ENCODE measurements at regions not wholly inside any gene's neighbourhood (a gene's known extent, or its start where the extent isn't known, plus 50 kb on each side); places are given as distances from the start of the nearest gene placed in this dataset.

- TF ChIP-seq CTCF (IDR thresholded peaks at IDR 0.05; ENCODE audit: borderline replicate concordance, extremely low read depth, insufficient read depth): no peak
- intact Hi-C loops (cut with DNase I): no loop called here
- FAIRE-seq: peak; percentile 44
These were observed 1144.6 kb upstream of the CDH2 start for GRCh38 chr18:29321561-29321960.

GRCh38 chr18:29313312-29313711, 1136.4 kb upstream of the CDH2 start:
- H3K36me3 ChIP-seq (ENCODE audit: control insufficient read depth in 2 of 3, insufficient read depth in 3 of 3, low read length in 3 of 3): no peaks in the 10 kb centered on the region
- no peak for DNase-seq
- H3K9ac ChIP-seq (ENCODE audit: low read length in 3 of 3): no peak overlapping the region
- intact Hi-C loops (cut with DNase I): no loop called here
- FAIRE-seq: no peak
- no peak for TF ChIP-seq CTCF (IDR thresholded peaks at IDR 0.05; ENCODE audit: borderline replicate concordance, extremely low read depth, insufficient read depth)
- no peaks in the 10 kb centered on the region for H3K9me3 ChIP-seq (ENCODE audit: control insufficient read depth in 2 of 3, insufficient read depth in 1 of 3, low read length in 3 of 3)
- H3K27me3 ChIP-seq (ENCODE audit: control insufficient read depth, insufficient read depth, low read length): no peaks in the 10 kb centered on the region
- no peaks in the 10 kb centered on the region for H3K4me1 ChIP-seq (ENCODE audit: control insufficient read depth in 2 of 3, insufficient read depth in 2 of 3, low read depth in 1 of 3, low read length in 3 of 3)
- H3K27ac ChIP-seq (ENCODE audit: low read depth in 2 of 2, low read length in 2 of 2): no peak overlapping the region
- no peak overlapping the region for H3K4me3 ChIP-seq (ENCODE audit: low read length in 3 of 3)

More at GRCh38 chr18:29321561-29321960, 1144.6 kb upstream of the CDH2 start:
- no peaks in the 10 kb centered on the region for H3K4me1 ChIP-seq (ENCODE audit: control insufficient read depth in 2 of 3, insufficient read depth in 2 of 3, low read depth in 1 of 3, low read length in 3 of 3)
- no peaks in the 10 kb centered on the region for H3K36me3 ChIP-seq (ENCODE audit: control insufficient read depth in 2 of 3, insufficient read depth in 3 of 3, low read length in 3 of 3)
- H3K9me3 ChIP-seq (ENCODE audit: control insufficient read depth in 2 of 3, insufficient read depth in 1 of 3, low read length in 3 of 3): no peaks in the 10 kb centered on the region
- H3K9ac ChIP-seq (ENCODE audit: low read length in 3 of 3): no peak overlapping the region
- no peak overlapping the region for H3K4me3 ChIP-seq (ENCODE audit: low read length in 3 of 3)
- DNase-seq: no peak
- no peaks in the 10 kb centered on the region for H3K27me3 ChIP-seq (ENCODE audit: control insufficient read depth, insufficient read depth, low read length)
- H3K27ac ChIP-seq (ENCODE audit: low read depth in 2 of 2, low read length in 2 of 2): no peak overlapping the region

- H3K9ac ChIP-seq (ENCODE audit: low read length in 3 of 3): no peak overlapping the region
- intact Hi-C loops (cut with DNase I): no loop called here
- no peak overlapping the region for H3K27ac ChIP-seq (ENCODE audit: low read depth in 2 of 2, low read length in 2 of 2)
- no peaks in the 10 kb centered on the region for H3K27me3 ChIP-seq (ENCODE audit: control insufficient read depth, insufficient read depth, low read length)
- no peak for TF ChIP-seq CTCF (IDR thresholded peaks at IDR 0.05; ENCODE audit: borderline replicate concordance, extremely low read depth, insufficient read depth)
- H3K36me3 ChIP-seq (ENCODE audit: control insufficient read depth in 2 of 3, insufficient read depth in 3 of 3, low read length in 3 of 3): no peaks in the 10 kb centered on the region
- DNase-seq (no peak), FAIRE-seq (no peak)
- no peak overlapping the region for H3K4me3 ChIP-seq (ENCODE audit: low read length in 3 of 3)
- no peaks in the 10 kb centered on the region for H3K9me3 ChIP-seq (ENCODE audit: control insufficient read depth in 2 of 3, insufficient read depth in 1 of 3, low read length in 3 of 3)
- no peaks in the 10 kb centered on the region for H3K4me1 ChIP-seq (ENCODE audit: control insufficient read depth in 2 of 3, insufficient read depth in 2 of 3, low read depth in 1 of 3, low read length in 3 of 3)
These were observed 1134.7 kb upstream of the CDH2 start for GRCh38 chr18:29311580-29311979.

GRCh38 chr18:29309366-29309765, 1132.4 kb upstream of the CDH2 start:
- H3K4me1 ChIP-seq (ENCODE audit: control insufficient read depth in 2 of 3, insufficient read depth in 2 of 3, low read depth in 1 of 3, low read length in 3 of 3): no peaks in the 10 kb centered on the region
- H3K4me3 ChIP-seq (ENCODE audit: low read length in 3 of 3): no peak overlapping the region
- no peak overlapping the region for H3K9ac ChIP-seq (ENCODE audit: low read length in 3 of 3)
- H3K27me3 ChIP-seq (ENCODE audit: control insufficient read depth, insufficient read depth, low read length): no peaks in the 10 kb centered on the region
- H3K36me3 ChIP-seq (ENCODE audit: control insufficient read depth in 2 of 3, insufficient read depth in 3 of 3, low read length in 3 of 3): no peaks in the 10 kb centered on the region
- intact Hi-C loops (cut with DNase I): no loop called here
- no peaks in the 10 kb centered on the region for H3K9me3 ChIP-seq (ENCODE audit: control insufficient read depth in 2 of 3, insufficient read depth in 1 of 3, low read length in 3 of 3)
- FAIRE-seq (no peak), DNase-seq (peak in 4 of 5 donors; percentile 27 to 77 (median 66))
- H3K27ac ChIP-seq (ENCODE audit: low read depth in 2 of 2, low read length in 2 of 2): no peak overlapping the region
- TF ChIP-seq CTCF (IDR thresholded peaks at IDR 0.05; ENCODE audit: borderline replicate concordance, extremely low read depth, insufficient read depth): no peak
